PC-3 (cell line): ENCODE measurements at regions not wholly inside any gene's neighbourhood (a gene's known extent, or its start where the extent isn't known, plus 50 kb on each side); places are given as distances from the start of the nearest gene placed in this dataset.

Experiments used
- CTCF ChIP-seq: fragments of 300-600 bp; sonication (generic); conservative IDR thresholded peaks from 2 replicates; pipeline ENCODE4 v1.5.1; 2017; ENCODE audit warnings: antibody characterized with exemption, low read depth, mild to moderate bottlenecking, low read length
- EZH2 ChIP-seq: fragments of 300-600 bp; sonication (generic); IDR thresholded peaks from one replicate; pipeline ENCODE4 v1.6.1; 2017; ENCODE audit warnings: antibody characterized with exemption, mild to moderate bottlenecking, low read length; ENCODE audit not compliant: unreplicated experiment
- EZH2phosphoT487 ChIP-seq: fragments of 300-600 bp; sonication (generic); IDR thresholded peaks from 2 replicates; pipeline ENCODE4 v1.6.1; 2018; ENCODE audit warnings: mild to moderate bottlenecking, antibody characterized with exemption, low read length, borderline replicate concordance

GRCh38 chr6:14422917-14423316, 305.3 kb downstream of the CD83 start:
- TF ChIP-seq CTCF (no peak), EZH2phosphoT487 (no peak), EZH2 (no peak)
